ENCODE measurements at regions not wholly inside any gene's neighbourhood (a gene's known extent, or its start where the extent isn't known, plus 50 kb on each side); places are given as distances from the start of the nearest gene placed in this dataset.

DNA sequence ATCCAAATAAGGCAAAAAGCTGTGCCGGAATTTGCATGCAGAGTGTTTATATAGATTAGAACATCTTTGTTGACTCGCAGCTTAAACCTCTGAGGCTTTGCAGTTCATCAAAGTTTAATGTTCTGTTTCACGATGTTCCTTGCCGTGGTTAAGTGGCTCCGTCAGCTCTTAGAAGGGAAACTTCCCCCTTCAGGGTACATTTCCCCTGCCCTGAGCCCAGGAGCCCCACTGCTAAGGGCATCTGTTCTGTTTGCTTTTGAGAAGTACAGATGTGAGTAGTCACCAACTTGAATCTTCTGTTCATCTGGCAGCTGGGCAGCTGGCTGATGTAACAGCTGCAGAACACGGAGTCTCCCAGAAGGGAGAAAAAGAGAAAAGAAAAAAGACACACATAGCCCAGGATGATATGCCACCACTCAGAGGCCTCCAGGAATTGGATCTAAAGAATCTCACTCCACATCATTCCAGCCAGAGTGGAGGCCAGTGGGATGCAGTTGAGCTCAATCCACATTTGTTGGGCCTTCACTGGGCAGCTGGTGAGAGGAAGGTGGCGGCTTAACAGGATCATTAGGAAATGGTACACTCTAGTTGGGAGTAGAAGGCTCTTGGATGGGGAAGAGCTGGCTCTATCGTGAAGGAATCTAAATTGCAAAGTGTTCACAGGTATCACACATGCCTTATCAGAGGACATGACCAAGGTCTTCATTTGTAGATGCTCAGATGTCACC, 178.7 kb upstream of the RBPJ start:
- no peak for DNase-seq

DNA sequence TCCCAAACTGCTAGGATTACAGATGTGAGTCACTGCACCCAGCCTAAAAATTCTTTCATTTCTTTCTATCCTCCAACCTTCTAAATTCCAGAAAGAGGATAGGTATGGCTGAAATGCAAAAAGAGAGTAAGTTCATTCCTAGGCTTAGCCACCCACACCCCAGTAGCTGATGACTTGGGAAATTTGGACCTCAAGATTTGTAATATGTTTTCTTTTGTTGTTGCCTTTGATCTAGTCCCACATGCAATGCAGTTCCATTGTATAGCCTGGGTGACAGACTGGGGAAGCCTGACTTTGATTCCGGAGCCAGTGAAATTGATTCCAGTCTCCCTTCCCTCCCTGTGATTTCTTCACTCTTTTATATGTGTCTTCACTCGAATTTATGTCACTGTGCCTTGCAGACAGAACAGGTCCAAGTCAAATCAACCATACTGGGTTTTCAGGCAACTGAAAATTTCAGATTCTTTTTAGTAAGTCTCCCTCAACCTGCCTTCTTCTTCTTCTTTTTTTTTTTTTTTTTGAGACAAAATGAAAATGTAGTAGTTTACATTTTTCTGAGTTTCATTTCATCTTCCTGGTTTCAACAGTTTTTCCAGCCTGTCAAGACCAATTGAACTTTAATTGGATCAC, 176.2 kb upstream of the RBPJ start:
- DNase-seq = no peak

DNA sequence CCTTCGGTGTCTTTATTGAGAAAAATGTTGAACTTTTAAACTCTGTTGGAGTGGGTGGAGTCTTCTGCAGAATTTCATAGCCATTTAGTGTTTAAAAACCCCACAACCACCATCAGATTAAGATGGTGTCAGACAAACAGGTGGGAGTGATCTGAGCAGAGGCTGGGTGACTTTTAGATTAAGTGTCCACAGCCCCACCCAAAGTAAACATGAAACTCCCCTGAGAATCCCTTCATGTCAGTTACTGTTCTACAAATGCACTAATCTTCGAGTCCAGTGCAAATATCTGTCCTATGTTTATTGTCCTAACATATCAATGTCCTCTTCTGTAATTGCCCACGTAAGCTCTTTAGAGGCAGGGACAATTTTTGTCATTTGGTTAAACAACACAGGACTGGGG, 175.6 kb upstream of the RBPJ start:
- no peak for DNase-seq

GRCh38 chr4:26148927-26149326, 171.9 kb upstream of the RBPJ start:
- DNase-seq = no peak

- no peak for DNase-seq
Observed at GRCh38 chr4:26150948-26151347, 169.9 kb upstream of the RBPJ start.

- no peak for DNase-seq
Observed at GRCh38 chr4:26151615-26152014, 169.2 kb upstream of the RBPJ start.

- no peak for DNase-seq
Observed at GRCh38 chr4:26152056-26152455, 168.8 kb upstream of the RBPJ start.

GRCh38 chr4:26157541-26157940, 163.3 kb upstream of the RBPJ start:
- no peak for DNase-seq

DNA sequence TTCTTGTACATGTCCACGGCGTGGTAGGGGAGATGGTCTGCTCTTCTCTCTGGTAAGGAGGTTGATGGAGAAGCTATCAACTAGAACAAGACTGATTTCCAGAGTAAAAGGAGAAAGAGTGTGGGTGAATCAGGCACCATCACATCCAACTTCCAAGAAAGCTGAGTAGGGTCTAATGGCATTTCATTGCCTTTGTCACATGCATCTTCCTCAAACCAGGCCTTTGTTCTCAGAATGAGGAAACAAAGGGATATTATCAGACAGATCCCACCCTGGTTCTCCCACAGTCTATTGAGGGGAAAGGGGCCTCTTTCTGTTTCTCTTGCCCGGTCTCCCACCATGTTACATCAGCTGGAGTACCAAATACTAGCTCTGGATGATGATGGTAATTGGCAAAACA, 160.2 kb upstream of the RBPJ start:
- DNase-seq = no peak

- peak; percentile 7 for DNase-seq
Observed at GRCh38 chr4:26161030-26161824, 159.6 kb upstream of the RBPJ start.

- DNase-seq = no peak
Observed at GRCh38 chr4:26162101-26162500, 158.7 kb upstream of the RBPJ start.

DNA sequence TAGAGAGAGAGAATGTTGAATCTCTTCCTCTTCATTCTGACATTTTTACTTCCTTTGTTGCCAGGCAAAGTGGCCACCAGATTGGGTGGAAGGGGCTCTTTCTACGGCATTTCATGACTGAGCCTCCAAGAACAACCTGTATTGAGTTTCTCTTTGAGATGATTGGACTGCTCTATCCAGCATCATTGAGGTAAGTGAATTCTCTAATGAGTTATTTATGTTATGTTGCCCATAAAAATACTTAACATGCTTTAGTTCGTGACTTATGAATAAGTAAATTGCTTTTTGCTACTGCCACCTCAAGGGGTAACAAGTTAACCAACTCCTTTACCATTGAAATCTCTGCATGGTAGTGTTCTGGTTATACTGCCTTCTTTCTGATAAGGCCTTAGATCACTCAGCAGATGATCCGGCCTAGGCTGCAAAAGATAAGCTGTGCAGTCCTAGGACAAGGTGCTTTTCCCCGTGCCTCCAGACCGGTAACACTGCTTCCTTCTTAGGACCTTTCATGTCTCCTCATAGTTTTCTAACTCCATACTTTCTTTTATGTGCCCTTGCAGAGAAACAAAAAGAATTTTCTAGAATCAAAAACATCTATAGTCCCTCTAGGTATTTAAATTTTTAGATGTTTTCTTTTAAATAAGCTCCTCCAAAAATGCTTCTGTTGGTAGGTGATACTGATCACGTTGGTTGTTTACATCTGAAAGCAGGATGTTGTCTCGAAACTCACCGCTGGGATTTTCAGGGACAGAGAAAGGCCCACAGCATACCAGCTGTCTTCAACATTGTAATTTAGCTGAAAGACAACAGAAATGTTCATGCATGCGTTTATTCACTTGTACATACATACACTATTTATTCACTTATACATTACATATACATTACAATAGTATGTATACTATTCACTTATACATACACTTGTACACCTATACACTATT, 157.1 kb upstream of the RBPJ start:
- DNase-seq = no peak

- DNase-seq = no peak
Observed at GRCh38 chr4:26171501-26171900, 149.3 kb upstream of the RBPJ start.

GRCh38 chr4:26171941-26172340, 148.9 kb upstream of the RBPJ start:
- no peak for DNase-seq

GRCh38 chr4:26173619-26174018, 147.2 kb upstream of the RBPJ start:
- DNase-seq = no peak

- no peak for DNase-seq
Observed at GRCh38 chr4:26174027-26174426, 146.8 kb upstream of the RBPJ start.

- no peak for DNase-seq
Observed at GRCh38 chr4:26175006-26175786, 145.6 kb upstream of the RBPJ start.

DNA sequence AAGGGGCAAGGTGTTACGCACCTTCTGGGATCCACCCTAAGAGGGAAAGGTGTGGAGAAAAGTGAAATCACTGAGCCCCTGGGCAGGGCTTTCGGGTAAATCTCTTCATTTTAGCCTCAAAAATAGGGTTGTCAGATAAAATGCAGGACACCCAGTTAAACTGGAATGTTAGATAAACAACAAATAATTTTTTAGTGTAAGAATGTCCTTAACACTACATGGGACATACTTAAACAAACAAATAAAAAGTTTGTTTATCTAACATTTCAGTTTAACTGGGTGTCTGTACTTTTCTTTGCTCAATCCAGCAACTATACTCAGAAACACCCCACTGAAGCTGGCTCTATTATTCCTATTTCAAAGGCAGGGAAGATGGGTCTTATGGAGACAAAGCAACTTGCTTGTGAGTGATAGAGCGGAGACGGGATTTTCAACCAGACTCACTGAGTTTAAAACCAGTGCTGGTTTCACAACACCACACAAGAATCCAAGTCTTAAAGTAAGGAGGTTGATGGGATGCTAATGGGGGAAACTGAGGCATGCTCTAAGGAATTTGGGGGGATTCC, 144.8 kb upstream of the RBPJ start:
- no peak for DNase-seq

- DNase-seq = no peak
Observed at GRCh38 chr4:26176598-26177149, 144.1 kb upstream of the RBPJ start.

DNA sequence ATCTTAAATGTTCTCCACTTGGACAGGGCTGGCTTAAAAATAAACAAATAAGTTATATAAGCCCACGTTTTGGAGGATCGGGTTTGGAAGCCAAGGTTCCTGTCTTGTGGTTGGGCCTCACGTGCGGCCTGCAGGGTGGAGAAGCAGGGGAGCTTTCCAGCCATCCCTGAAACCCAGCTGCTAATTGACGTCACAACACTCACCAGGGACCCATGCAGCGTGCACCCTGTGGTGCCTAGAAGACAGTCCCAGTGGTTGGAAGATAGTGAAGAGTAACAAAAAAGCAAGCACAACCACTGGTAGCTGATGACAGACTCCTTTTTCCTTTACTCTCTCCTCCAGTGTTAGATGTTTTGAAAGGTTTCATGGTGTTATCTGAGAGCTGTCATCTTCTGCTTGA, 142.0 kb upstream of the RBPJ start:
- DNase-seq = no peak

- DNase-seq = no peak
Observed at GRCh38 chr4:26179316-26179760, 141.5 kb upstream of the RBPJ start.
